A673 (cell line): ENCODE measurements at regions not wholly inside any gene's neighbourhood (a gene's known extent, or its start where the extent isn't known, plus 50 kb on each side); places are given as distances from the start of the nearest gene placed in this dataset.

Experiments
- CTCF ChIP-seq: fragments of 300-800, 200-600 bp; sonication (generic); conservative IDR thresholded peaks from 2 replicates; pipeline ENCODE4 v1.5.1; 2017; ENCODE audit warnings: low read depth, mild to moderate bottlenecking, antibody characterized with exemption, low read length, moderate library complexity, mixed read lengths
- EZH2 ChIP-seq: fragments of 200-600 bp; sonication (generic); IDR thresholded peaks from 2 replicates; pipeline ENCODE4 v1.6.1; 2017; ENCODE audit warnings: borderline replicate concordance, low read depth, mild to moderate bottlenecking, mixed read lengths, antibody characterized with exemption, low read length; ENCODE audit not compliant: poor library complexity, severe bottlenecking

DNA sequence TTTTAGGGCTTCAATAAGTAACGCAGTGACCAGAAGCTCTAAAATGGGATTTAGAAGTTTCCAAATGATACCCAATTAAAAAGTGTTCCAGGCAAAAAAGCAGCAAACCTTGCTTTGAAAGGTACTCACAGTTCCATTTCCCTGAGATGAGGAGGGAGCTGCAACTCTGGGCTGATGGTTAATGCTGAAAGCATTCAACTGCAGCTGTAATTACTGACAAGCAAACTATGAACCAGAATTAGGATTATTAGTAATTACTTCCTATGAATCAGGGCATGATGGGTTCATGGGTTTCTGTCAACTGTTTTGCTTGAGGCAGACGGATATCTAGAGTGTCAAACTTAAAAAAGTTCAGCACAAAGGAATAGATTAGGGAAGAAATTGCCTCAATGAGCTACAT, 357.4 kb downstream of the STIM2 start:
- no peak for TF ChIP-seq CTCF
- no peak for TF ChIP-seq EZH2
